ENCODE measurements at regions not wholly inside any gene's neighbourhood (a gene's known extent, or its start where the extent isn't known, plus 50 kb on each side); places are given as distances from the start of the nearest gene placed in this dataset.

- intact Hi-C loops (cut with micrococcal nuclease) = no loop called here
- TF ChIP-seq CTCF (IDR thresholded peaks at IDR 0.05; ENCODE audit: borderline replicate concordance) = no peak
- Histone ChIP-seq H3K4me3 (no peak overlapping the region), H3K9me3 (replicated peaks) (no peaks in the 10 kb centered on the region), H3K27me3 (ENCODE audit: low read depth) (no peaks in the 10 kb centered on the region), H3K4me1 (peaks cover 28% of the 10 kb centered on the region), H3K36me3 (no peaks in the 10 kb centered on the region), H3K27ac (replicated peaks) (peak overlapping the region; percentile 65)
- DNase-seq = peak; percentile 51
Measured at GRCh38 chr5:138657360-138657759, 82.2 kb upstream of the HSPA9 start.

DNA sequence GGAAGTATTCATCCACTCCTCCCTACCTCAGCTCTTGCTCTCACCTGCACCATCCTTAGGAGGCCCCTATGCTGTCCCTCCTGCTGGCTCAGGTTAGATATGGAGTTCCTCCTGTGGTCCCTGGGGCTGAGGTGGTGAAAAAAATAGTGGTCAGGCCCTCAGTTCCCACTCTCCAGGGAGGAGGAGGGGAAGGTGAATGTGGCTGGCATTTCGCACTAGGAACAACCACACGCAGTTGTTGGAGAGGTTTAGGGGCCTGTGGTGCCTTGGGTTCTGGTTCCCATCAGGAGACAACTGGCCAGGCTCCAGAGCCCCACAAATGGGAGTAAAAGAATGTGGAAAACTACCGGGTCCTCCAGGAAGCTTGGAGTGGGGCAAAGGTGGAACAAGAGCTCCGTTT lies 81.7 kb upstream of the HSPA9 start:
- no peak for DNase-seq
- Histone ChIP-seq H3K27me3 (ENCODE audit: low read depth) (no peaks in the 10 kb centered on the region), H3K27ac (replicated peaks) (peak overlapping the region; percentile 65), H3K36me3 (no peaks in the 10 kb centered on the region), H3K4me3 (no peak overlapping the region), H3K9me3 (replicated peaks) (no peaks in the 10 kb centered on the region), H3K4me1 (peaks cover 24% of the 10 kb centered on the region)
- intact Hi-C loops (cut with micrococcal nuclease) = no loop called here
- no peak for TF ChIP-seq CTCF (IDR thresholded peaks at IDR 0.05; ENCODE audit: borderline replicate concordance)

DNA sequence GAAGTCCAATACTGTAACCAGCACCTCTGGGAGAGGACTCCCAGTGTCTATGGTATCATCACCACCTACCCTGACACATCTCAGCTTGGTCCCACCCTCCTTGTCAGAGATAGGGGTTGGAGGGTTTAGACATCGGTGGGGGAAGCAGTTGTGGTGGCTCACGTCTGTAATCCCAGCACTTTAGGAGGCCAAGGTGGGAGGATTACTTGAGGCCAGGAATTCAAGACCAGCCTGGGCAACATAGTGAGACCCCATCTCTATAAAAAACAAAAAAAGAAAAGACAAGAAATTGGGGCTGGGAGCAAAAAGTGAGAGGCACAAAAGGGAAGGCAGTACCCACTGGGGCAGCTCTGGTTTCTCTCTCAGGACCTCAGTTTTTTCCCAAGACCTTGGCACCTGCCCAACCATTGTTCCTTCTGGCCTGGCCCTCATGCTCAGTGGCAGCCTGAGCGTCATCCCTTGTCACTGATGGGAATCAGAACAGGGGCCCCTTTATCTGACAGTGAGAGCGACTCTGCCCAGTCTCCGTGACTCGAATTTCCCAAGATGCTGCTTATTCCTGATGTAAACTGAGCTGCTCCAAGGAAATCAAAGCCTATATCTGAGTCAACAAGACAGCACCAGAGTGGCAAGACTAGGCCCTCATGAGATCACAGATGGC lies 80.5 kb upstream of the HSPA9 start:
- TF ChIP-seq CTCF (IDR thresholded peaks at IDR 0.05; ENCODE audit: borderline replicate concordance) = no peak
- Histone ChIP-seq H3K27ac (replicated peaks) (peak overlapping the region; percentile 19), H3K36me3 (no peaks in the 10 kb centered on the region), H3K4me3 (no peak overlapping the region), H3K9me3 (replicated peaks) (no peaks in the 10 kb centered on the region), H3K27me3 (ENCODE audit: low read depth) (no peaks in the 10 kb centered on the region), H3K4me1 (peaks cover 18% of the 10 kb centered on the region)
- intact Hi-C loops (cut with micrococcal nuclease) = no loop called here
- peak; percentile 38 for DNase-seq

DNA sequence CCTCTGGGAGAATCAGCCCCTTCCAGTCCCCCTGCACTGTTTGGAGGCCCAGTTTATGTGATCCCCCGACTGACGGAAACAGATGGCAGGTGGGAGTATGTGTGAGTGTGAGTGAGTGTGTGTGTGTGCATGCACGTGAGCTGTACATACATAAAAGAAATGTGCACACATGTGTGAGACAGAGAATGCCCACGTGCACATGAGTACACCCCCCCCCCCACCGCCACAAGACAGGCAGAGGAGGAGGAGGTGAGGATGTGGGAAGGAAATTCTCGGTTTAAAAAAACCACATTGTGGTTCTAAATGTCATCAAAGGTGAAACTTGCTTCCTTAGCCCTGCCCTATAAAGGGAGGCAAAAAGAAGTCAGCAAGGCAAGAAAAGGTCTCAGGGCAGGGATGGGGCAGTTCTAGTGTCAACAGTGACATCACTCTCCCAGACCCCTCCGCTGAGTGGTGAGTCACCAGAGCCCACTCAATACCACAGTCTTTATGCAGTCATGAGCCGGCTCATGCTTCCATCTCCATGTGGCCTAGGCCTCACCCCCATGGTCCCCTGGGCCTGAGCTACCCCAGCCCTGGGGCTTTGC lies 79.2 kb upstream of the HSPA9 start:
- Histone ChIP-seq H3K36me3 (no peaks in the 10 kb centered on the region), H3K4me3 (no peak overlapping the region), H3K4me1 (peaks cover 23% of the 10 kb centered on the region), H3K9me3 (replicated peaks) (no peaks in the 10 kb centered on the region), H3K27ac (replicated peaks) (peak overlapping the region; percentile 19), H3K27me3 (ENCODE audit: low read depth) (no peaks in the 10 kb centered on the region)
- DNase-seq = no peak
- no peak for TF ChIP-seq CTCF (IDR thresholded peaks at IDR 0.05; ENCODE audit: borderline replicate concordance)
- intact Hi-C loops (cut with micrococcal nuclease) = no loop called here

GRCh38 chr5:138653502-138653901 lies 78.3 kb upstream of the HSPA9 start:
- intact Hi-C loops (cut with micrococcal nuclease) = no loop called here
- H3K27me3 ChIP-seq (ENCODE audit: low read depth) = no peaks in the 10 kb centered on the region
- no peak for DNase-seq
- no peaks in the 10 kb centered on the region for H3K9me3 ChIP-seq (replicated peaks)
- no peaks in the 10 kb centered on the region for H3K36me3 ChIP-seq
- H3K4me3 ChIP-seq = no peak overlapping the region
- H3K27ac ChIP-seq (replicated peaks) = no peak overlapping the region
- peaks cover 32% of the 10 kb centered on the region for H3K4me1 ChIP-seq
- peak; percentile 44 for TF ChIP-seq CTCF (IDR thresholded peaks at IDR 0.05; ENCODE audit: borderline replicate concordance)
